SK-N-SH treated with all-trans-retinoic acid at 6 μM for 48 hours (cell line): ENCODE measurements at regions not wholly inside any gene's neighbourhood (a gene's known extent, or its start where the extent isn't known, plus 50 kb on each side); places are given as distances from the start of the nearest gene placed in this dataset.

ENCODE experiments used
- BACH2 ChIP-seq: fragments of 250-450 bp; sonication (Bioruptor Pico); IDR thresholded peaks from 2 replicates; pipeline ENCODE4 v1.9.0; 2021; ENCODE audit warnings: mild to moderate bottlenecking, borderline replicate concordance
- CREB5 ChIP-seq: fragments of 250-450 bp; sonication (Bioruptor Pico); IDR thresholded peaks from 2 replicates; pipeline ENCODE4 v1.5.1; 2020; ENCODE audit warnings: low read depth, mild to moderate bottlenecking, moderate library complexity
- GLIS3 ChIP-seq: fragments of 250-450 bp; sonication (Bioruptor Pico); IDR thresholded peaks from 2 replicates; pipeline ENCODE4 v1.5.0; 2020; ENCODE audit warnings: mild to moderate bottlenecking, moderate library complexity
- POU6F1 ChIP-seq: fragments of 250-450 bp; sonication (Bioruptor Pico); IDR thresholded peaks from 2 replicates; pipeline ENCODE4 v1.8.0; 2021; ENCODE audit warnings: low read depth, mild to moderate bottlenecking, moderate library complexity, borderline replicate concordance
- RARB ChIP-seq: fragments of 250-450 bp; sonication (Bioruptor Pico); IDR thresholded peaks from 2 replicates; pipeline ENCODE4 v1.8.0; 2021; ENCODE audit warnings: mild to moderate bottlenecking, moderate library complexity
- SNAI2 ChIP-seq: fragments of 250-450 bp; sonication (Bioruptor Pico); IDR thresholded peaks from 2 replicates; pipeline ENCODE4 v1.5.0; 2020; ENCODE audit warnings: mild to moderate bottlenecking, moderate library complexity
- ZFP3 ChIP-seq: fragments of 250-450 bp; sonication (Bioruptor Pico); IDR thresholded peaks from 2 replicates; pipeline ENCODE4 v1.5.0; 2020; ENCODE audit warnings: mild to moderate bottlenecking, moderate library complexity
- TF ChIP-seq, protein P1 (sequence below): fragments of 250-450 bp; sonication (Bioruptor Pico); IDR thresholded peaks from 2 replicates; pipeline ENCODE4 v1.5.0; 2020; ENCODE audit warnings: mild to moderate bottlenecking, moderate library complexity

DNA sequence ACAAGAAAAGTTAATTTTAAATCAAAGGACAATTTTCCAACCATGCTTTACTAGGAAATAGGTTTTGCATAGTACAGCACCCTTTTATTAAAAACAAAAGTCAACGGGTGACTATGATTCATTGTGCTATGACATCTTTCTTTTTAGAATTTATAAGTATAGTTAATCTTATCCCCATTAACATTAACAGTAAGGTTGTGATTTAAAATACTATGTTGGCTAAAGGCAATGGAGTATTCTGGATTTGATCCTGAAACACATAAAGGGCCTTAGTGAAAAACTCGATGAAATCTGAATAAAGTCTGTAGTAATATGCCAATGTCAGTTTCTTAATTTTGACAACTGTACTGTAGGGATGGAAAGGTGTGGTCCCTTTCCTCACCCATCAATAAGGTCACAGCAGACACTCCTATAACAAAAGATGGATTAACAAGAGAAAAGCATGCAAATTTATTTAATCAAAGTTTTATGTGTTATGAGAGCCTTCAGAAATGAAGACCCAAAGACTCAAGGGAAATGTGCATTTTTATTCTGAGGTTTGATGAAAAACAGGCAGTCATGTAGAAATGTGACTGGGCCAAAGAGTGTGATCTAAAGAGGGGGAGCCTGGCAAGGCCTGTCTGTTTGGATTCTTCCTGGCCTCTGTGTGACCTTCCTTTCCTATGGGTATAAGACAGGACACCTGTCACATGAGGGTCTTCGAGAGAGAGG lies 731.4 kb downstream of the TSN start:
- TF ChIP-seq ZFP3 = no peak
- no peak for TF ChIP-seq GLIS3 (CRISPR knock-in tag)
- TF ChIP-seq BACH2 (CRISPR knock-in tag) = no peak
- TF ChIP-seq SNAI2 (CRISPR knock-in tag) = no peak
- TF ChIP-seq CREB5 (CRISPR knock-in tag) = no peak
- TF ChIP-seq, protein P1, sequence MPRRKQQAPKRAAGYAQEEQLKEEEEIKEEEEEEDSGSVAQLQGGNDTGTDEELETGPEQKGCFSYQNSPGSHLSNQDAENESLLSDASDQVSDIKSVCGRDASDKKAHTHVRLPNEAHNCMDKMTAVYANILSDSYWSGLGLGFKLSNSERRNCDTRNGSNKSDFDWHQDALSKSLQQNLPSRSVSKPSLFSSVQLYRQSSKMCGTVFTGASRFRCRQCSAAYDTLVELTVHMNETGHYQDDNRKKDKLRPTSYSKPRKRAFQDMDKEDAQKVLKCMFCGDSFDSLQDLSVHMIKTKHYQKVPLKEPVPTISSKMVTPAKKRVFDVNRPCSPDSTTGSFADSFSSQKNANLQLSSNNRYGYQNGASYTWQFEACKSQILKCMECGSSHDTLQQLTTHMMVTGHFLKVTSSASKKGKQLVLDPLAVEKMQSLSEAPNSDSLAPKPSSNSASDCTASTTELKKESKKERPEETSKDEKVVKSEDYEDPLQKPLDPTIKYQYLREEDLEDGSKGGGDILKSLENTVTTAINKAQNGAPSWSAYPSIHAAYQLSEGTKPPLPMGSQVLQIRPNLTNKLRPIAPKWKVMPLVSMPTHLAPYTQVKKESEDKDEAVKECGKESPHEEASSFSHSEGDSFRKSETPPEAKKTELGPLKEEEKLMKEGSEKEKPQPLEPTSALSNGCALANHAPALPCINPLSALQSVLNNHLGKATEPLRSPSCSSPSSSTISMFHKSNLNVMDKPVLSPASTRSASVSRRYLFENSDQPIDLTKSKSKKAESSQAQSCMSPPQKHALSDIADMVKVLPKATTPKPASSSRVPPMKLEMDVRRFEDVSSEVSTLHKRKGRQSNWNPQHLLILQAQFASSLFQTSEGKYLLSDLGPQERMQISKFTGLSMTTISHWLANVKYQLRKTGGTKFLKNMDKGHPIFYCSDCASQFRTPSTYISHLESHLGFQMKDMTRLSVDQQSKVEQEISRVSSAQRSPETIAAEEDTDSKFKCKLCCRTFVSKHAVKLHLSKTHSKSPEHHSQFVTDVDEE (CRISPR knock-in tag) = no peak
- no peak for TF ChIP-seq RARB (CRISPR knock-in tag)
- TF ChIP-seq POU6F1 (CRISPR knock-in tag) = no peak
